Right lobe of liver (tissue), 6 donors: ENCODE measurements at regions not wholly inside any gene's neighbourhood (a gene's known extent, or its start where the extent isn't known, plus 50 kb on each side); places are given as distances from the start of the nearest gene placed in this dataset.

Experiments
- ATAC-seq, 4 donors: fragments of 200-7000 bp; cut with Tn5 transposase; one replicate each; pipeline ENCODE4 v1.9.1; 2020; ENCODE audit warnings: mild to moderate bottlenecking in 4 of 4, moderate library complexity in 4 of 4
- DNase-seq, 3 donors: peaks; one replicate each; pipeline ENCODE4 v3.0.0-alpha.2; 2020
- H3K27ac ChIP-seq, 3 donors: fragments of 200-600 bp; one replicate each; pipeline ENCODE4 v1.8.0; 2022
- H3K27me3 ChIP-seq, 2 donors: fragments of 200-600 bp; one replicate each; pipeline ENCODE4 v1.8.0; 2022
- H3K36me3 ChIP-seq, 4 donors: fragments of 200-600 bp; sonication (generic) in 1 of 4; one replicate each; pipeline versions ENCODE4 v1.5.1 to v1.8.0; 2017 to 2022; ENCODE audit warnings: control low read depth in 1 of 4
- H3K4me1 ChIP-seq, 4 donors: fragments of 200-600 bp; sonication (generic) in 1 of 4; one replicate each; pipeline versions ENCODE4 v1.5.1 to v1.8.0; 2017 to 2022; ENCODE audit warnings: control low read depth in 1 of 4
- H3K4me3 ChIP-seq, 3 donors: fragments of 200-600 bp; one replicate each; pipeline ENCODE4 v1.8.0; 2022
- H3K9me3 ChIP-seq, 4 donors: fragments of 200-600 bp; sonication (generic) in 1 of 4; one replicate each; pipeline versions ENCODE4 v1.5.1 to v1.8.0; 2017 to 2022; ENCODE audit warnings: control low read depth in 1 of 4
- POLR2A ChIP-seq: fragments of 450-650 bp; IDR thresholded peaks from one replicate; pipeline ENCODE4 v1.6.1; 2017; ENCODE audit warnings: antibody characterized with exemption, mild to moderate bottlenecking
- WGBS: methylation state at CpG from one replicate; pipeline ENCODE4 v1.1.6; 2018; ENCODE audit warnings: low coverage, low lambda C conversion rate; ENCODE audit not compliant: insufficient coverage; ENCODE audit errors: missing lambda C conversion rate; 5-methylcytosine and 5-hydroxymethylcytosine counted together
- intact Hi-C, 2 donors: fragments of 100-400 bp; cut with DNase I; formaldehyde crosslinking; loops; one replicate each; pipeline versions ENCODE4 v1.11.2 to v1.14.1; 2022
- TF ChIP-seq, protein P1 (sequence below), 4 donors: fragments of 200-600 bp in 3 of 4; fragments of 450-650 bp in 1 of 4; IDR thresholded peaks; one replicate each; pipeline versions ENCODE4 v1.5.1 to v1.8.0; 2016 to 2022; ENCODE audit warnings: antibody characterized with exemption in 4 of 4, mild to moderate bottlenecking in 2 of 4
- donor health status: DM: no; HTN: yes; CAD: no.
- donor health status: DM: no; HTN: no; CAD: no.
- donor health status: DM: no; HTN: no; CAD: no.
- donor health status: DM: no; HTN: yes; CAD: no.
- donor health status: DM: no; HTN: yes; CAD: no.

DNA sequence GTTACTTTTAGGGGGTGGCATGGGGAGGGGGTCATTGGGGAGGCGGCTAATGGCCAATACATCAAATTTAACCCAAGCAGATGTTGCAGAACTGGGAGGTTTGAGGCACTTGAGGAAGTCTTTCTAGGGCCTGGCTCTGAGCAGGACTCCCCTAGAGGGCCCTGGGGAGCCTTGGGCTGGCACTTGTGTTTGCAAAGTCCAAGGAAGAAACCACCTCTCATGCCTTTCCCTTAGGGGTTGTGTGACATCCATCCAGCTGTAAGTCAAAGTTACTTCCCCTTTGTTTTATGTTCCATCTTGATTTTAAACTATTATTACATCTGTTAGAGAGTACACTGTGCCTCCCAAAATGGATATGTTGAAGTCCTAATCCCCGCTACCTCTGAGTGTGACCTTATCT is 159.9 kb downstream of the KATNAL1 start:
- DNase-seq (no peak), ATAC-seq (no peak)
- no peaks in the 10 kb centered on the region for H3K36me3 ChIP-seq
- H3K4me3 ChIP-seq, result no peak overlapping the region
- no peak overlapping the region for H3K27ac ChIP-seq
- 93% methylated on average over 2 of the region's 2 CpGs for WGBS
- TF ChIP-seq POLR2A, result no peak
- TF ChIP-seq, protein P1, sequence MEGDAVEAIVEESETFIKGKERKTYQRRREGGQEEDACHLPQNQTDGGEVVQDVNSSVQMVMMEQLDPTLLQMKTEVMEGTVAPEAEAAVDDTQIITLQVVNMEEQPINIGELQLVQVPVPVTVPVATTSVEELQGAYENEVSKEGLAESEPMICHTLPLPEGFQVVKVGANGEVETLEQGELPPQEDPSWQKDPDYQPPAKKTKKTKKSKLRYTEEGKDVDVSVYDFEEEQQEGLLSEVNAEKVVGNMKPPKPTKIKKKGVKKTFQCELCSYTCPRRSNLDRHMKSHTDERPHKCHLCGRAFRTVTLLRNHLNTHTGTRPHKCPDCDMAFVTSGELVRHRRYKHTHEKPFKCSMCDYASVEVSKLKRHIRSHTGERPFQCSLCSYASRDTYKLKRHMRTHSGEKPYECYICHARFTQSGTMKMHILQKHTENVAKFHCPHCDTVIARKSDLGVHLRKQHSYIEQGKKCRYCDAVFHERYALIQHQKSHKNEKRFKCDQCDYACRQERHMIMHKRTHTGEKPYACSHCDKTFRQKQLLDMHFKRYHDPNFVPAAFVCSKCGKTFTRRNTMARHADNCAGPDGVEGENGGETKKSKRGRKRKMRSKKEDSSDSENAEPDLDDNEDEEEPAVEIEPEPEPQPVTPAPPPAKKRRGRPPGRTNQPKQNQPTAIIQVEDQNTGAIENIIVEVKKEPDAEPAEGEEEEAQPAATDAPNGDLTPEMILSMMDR (IDR thresholded peaks at IDR 0.05), result no peak
- H3K4me1 ChIP-seq, result no peaks in the 10 kb centered on the region
- no peaks in the 10 kb centered on the region for H3K9me3 ChIP-seq
- no peaks in the 10 kb centered on the region for H3K27me3 ChIP-seq
- intact Hi-C loops, result loop anchor here in 1 of 2 donors (10.0 kb wide), 1 partner anchor 647 kb away; no protein-coding TSS in a partner anchor

DNA sequence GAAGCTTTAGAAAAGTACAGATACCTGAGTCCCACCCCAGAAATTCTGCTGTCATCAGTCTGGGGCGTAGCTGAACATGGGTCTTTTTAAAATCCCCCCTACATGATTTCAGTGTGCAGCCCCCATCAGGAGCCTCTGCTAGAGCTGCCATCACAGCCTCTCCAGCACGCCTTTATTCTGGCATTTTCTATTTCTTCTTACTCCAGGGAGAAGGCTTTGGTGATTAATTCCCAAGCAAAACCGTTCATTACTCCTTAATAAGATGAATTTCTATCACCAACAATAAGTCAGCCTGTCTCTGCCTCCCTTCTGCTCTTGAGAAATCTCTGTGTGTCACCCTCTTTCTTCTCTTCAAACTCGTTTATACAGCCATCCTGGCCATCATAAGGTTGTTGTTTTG is 160.3 kb downstream of the KATNAL1 start:
- H3K4me1 ChIP-seq, result no peaks in the 10 kb centered on the region
- no peaks in the 10 kb centered on the region for H3K27me3 ChIP-seq
- ATAC-seq (no peak), DNase-seq (no peak)
- intact Hi-C loops, result loop anchor here in 1 of 2 donors (10.0 kb wide), 1 partner anchor 648 kb away; no protein-coding TSS in a partner anchor
- no peaks in the 10 kb centered on the region for H3K9me3 ChIP-seq
- H3K27ac ChIP-seq, result no peak overlapping the region
- 75% methylated on average over 3 of the region's 4 CpGs for WGBS
- no peaks in the 10 kb centered on the region for H3K36me3 ChIP-seq
- H3K4me3 ChIP-seq, result no peak overlapping the region
- TF ChIP-seq, protein P1 (IDR thresholded peaks at IDR 0.05), result no peak
- TF ChIP-seq POLR2A, result no peak

DNA sequence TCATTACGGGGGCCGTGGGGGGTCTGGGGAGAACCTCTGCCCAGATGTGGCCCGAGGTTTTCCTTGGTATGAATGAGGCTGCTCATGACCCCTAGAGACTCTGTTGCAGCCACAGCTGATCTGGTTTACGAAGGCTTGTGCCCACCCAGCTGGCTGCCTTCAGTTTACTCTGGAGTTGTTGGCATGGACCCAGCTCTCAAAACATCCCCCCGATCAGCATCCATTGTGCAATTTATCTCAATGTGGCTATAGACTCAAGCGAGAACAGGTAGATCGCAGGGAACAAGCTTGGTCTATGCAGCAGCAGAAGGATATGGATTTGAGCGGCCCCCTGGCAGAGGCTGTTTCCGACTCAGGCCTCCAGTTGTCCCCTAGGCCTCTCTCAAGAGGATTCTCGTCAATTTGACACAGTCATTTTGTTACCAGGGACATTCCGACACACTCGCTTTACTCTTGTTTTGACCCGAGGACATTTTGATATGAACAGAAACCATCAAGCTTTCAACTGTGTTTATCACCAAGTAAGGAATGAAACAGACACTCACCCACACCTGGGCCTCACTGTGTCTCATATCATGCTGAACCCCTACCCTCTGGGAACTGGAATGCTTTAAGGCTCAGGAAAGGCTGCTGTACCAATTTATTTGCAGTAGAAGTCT is 161.5 kb downstream of the KATNAL1 start:
- intact Hi-C loops, result loop anchor here in 1 of 2 donors (10.0 kb wide), 1 partner anchor 649 kb away; no protein-coding TSS in a partner anchor
- Histone ChIP-seq H3K4me1 (no peaks in the 10 kb centered on the region), H3K9me3 (no peaks in the 10 kb centered on the region), H3K27me3 (no peaks in the 10 kb centered on the region), H3K27ac (no peak overlapping the region), H3K4me3 (no peak overlapping the region), H3K36me3 (no peaks in the 10 kb centered on the region)
- TF ChIP-seq, protein P1 (IDR thresholded peaks at IDR 0.05), result no peak
- TF ChIP-seq POLR2A, result no peak
- WGBS, result 64% methylated on average over 7 of the region's 13 CpGs
- DNase-seq (no peak), ATAC-seq (no peak)

DNA sequence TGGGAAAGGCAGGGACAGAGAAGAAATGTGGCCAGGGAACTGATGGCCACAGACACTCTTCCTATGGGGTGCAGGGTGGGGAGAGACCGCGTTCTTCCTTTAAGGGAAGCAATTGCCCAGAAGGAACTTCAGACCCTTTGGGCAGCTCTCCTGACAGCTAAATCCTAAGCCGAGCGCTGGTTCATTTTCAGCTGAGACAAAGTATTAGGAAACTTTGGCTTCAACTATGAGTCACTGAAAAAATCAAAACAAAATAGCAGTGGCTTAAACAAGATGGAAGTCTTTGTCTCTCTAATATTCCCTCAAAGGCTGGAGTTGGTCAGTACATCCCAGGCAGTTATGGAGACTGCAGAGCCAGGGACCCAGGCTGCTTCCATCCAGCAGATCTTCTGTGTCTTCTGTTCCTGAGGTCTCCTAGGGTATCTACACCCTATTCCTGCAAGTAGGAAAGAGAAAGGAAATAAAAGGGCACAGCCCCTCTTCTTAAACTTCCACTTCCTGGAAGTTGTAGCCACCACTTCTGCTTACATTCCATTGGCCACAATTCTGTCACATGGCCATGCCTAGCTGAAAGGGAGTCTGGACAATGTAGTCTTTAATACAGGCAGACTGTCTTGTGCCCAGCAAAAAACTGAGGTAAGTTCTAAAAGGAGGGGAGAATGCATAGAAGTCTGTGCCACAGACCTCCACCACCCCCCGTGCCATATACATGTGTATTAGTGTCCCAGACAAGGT is 163.5 kb downstream of the KATNAL1 start:
- TF ChIP-seq POLR2A, result no peak
- TF ChIP-seq, protein P1 (IDR thresholded peaks at IDR 0.05), result no peak
- ATAC-seq, result no peak
- Histone ChIP-seq H3K27me3 (no peaks in the 10 kb centered on the region), H3K9me3 (no peaks in the 10 kb centered on the region), H3K36me3 (no peaks in the 10 kb centered on the region), H3K4me1 (no peaks in the 10 kb centered on the region), H3K27ac (no peak overlapping the region), H3K4me3 (no peak overlapping the region)
- 91% methylated on average over 5 of the region's 5 CpGs for WGBS
- DNase-seq, result no peak
- intact Hi-C loops, result loop anchor here in 1 of 2 donors (10.0 kb wide), 1 partner anchor 651 kb away; no protein-coding TSS in a partner anchor
